ENCODE measurements at regions not wholly inside any gene's neighbourhood (a gene's known extent, or its start where the extent isn't known, plus 50 kb on each side); places are given as distances from the start of the nearest gene placed in this dataset.

DNA sequence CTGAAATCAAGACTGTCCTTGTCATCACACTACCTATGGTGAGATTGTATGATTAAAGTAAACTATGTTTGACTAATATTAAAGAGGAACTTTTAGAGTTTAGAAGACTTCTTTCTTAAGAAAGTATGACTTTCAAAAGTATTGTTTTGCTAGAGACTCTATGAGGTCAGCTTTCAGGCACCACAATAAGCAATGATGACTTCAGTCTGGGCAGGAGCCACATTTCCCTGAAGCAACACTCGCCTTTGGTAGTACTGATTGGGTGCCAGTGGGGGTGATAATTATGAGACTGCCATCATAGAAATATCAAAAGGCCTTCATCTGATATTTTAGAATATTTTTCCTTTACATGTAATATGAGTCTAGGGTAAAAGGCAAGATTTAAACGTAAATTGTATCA lies 212.6 kb downstream of the DTHD1 start:
- DNase-seq, result no peak

DNA sequence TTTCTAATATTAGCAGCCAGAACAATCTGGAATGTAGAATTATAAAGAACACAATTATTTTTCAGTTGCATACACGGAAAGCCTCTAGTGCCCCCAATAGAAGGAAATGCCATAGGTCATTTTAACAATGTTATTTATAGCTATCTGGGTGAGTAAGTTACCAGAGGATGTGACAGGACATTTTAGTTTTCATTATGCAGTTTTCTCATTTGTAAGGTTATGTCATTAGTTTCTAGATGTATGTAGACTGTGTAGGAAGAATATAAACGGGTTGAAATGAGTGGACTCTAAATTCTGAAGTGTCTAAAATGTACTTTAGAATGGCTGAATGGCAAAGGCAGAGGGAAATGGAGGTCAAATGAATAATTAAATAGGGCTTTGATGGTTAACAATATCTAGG lies 213.3 kb downstream of the DTHD1 start:
- no peak for DNase-seq

DNA sequence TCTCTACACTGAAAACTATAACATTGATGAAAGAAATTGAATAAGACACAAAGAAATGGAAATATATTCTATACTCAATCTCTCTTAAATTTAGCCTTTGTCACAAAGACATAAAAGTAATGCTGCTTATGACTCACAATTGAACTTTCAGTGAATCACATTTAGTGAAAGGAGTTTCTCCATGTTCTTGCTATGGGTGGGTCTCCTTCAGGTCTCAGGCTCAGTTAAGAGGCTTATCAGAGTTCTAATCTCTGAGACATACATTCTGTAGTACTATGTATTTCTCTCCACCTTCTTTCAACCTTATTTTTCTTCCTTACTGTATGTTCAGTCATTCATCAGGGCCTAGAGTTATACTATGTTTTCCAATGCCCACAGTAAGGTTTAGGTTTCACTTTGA lies 220.9 kb downstream of the DTHD1 start:
- no peak for DNase-seq

DNA sequence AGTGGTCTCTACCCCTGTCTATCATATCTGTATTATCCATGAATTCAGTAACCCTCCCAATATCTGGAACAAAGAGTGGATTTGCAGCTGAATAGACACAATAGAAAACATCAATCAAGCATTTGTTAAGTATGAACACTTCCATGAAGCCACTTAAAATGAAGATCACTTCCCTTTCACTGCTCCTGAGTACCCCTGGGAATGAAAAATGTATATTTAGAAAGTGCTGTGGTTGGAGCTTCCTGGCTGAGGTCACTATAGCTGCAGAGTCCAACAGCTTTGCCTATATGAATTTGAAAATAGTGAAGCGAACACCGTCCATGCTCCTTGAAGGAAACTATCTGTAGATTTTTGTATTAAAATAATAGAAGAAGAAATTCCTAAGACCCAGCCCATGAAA lies 227.0 kb downstream of the DTHD1 start:
- peak in 1 of 2 experiments; percentile 5 for DNase-seq

DNA sequence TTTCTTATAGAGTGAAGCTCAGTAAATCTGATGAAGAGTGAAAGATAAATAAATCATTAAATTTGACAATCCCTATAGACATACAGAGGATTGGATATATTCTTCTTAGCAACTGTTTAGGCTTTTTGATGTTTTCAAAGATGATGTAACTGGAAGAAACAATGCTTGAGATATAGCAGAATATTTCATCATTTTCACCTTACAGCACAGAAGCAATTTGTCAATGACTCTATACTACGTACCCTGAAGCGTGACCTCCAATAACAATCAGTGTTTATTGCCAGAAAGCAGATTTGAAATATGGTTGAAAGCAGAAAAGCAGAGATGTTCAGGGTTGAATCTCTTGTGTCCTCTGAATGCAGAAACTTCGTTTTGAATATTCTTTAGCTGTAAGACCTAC lies 228.4 kb downstream of the DTHD1 start:
- DNase-seq, result no peak

DNA sequence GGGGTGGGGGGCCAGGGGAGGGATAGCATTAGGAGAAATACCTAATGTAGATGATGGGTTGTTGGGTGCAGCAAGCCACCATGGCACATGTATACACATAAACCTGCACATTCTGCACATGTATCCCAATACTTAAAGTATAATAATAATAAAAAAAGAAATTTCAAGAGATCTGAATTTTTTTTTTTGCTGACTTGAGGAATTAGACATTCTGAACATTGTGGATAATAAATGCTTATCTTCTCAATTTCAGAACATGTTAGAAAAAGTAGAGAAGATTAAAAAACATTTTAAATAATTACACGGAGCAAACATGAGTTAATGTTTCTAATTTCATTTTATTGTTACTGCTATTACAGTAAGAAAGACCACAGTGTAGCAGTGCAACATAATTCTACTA lies 230.4 kb downstream of the DTHD1 start:
- no peak for DNase-seq

DNA sequence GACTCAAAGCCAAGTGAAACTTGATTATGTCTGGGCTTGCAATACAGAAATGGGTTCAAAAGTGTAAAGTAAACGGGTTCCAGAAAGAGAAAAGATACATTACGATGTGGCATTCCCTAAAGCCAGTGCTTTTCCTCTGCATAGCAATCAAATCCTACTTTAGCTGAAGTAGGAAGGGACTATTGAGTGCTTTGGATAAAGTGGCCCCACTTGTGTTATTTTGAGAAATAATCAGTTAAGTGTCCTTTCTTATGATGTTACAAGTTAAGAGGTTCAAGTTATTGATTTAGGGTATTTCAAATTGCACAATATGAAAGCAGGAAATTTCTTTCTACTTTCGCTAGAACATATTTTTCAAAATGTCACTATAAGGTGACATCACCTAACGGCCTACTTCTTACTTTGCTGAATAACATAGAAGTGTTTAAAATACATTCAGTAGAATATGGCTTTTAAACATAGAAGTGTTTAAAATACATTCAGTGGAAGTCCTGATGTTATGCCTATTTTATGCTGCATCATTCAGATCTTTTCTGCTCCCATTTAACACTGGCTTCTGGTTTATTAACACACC lies 235.2 kb downstream of the DTHD1 start:
- no peak for DNase-seq

DNA sequence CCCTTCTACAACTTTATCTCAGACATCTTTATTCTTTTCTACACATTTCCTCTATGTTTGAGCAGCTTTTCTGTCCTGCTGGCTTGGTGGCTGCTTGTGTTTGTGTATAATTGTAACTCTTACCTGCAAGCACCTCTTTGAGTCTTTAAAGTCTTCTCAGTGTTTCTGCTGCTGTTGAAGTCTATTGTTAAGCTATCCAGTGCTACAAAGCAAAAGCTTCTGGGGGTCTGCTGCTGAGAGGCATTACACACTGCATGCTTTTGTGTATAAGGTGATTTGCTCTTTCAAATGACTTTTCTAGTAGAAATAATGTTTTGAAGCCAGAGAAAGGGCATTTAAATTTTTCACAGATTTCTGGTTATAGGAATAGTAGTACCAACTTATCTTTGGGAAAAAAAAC lies 241.8 kb downstream of the DTHD1 start:
- no peak for DNase-seq

DNA sequence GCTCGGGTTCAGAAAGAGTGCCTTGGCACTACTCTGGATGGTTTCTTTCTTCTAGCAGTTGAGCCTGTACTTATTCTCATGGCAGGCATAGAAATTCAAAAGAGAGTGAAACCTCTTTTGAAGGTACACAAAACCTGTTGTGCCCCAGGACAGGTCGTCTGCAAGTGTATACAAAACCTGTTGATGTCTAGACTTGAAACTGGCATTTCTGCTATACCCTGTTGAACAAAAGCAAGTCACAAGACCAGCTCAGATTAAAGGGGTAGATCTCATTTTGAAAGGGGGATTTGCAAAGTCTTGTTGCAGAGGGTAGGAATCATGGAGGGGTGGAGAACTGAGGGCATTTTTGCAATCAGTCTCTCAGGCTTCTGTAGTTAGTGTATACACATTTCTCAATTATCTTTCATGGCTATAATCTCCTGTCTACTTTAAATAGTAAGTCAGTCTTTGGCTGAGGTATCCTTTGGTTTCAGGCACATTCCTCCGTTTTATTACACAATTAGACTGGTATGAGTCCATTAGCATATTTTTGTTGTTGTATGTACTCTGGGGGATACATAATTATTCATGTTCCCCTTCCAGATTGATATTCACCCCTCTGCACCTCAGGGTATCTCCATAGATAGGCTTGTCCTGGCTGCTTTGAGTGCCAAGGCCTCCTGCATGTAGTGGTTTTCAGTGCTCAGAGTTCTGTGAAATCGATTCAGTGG lies 251.4 kb downstream of the DTHD1 start:
- no peak for DNase-seq

DNA sequence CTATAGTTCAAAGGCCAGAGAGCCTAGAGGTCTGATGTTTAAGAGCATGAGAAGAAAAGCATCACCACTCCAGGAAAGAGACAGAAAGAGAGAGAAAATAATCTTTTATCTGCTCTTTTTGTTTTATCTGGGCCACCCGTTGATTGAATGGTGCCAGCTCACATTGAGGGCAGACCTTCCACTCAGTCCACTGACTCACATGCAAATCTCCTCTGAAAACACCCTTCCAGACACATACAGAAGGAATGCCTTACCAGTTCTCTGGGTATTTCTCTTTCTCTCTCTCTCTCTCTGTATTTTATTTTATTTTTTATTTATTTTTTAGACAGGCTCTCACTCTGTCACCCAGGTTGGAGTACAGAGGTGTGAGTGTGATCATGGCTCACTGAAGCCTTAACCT lies 252.5 kb downstream of the DTHD1 start:
- no peak for DNase-seq

DNA sequence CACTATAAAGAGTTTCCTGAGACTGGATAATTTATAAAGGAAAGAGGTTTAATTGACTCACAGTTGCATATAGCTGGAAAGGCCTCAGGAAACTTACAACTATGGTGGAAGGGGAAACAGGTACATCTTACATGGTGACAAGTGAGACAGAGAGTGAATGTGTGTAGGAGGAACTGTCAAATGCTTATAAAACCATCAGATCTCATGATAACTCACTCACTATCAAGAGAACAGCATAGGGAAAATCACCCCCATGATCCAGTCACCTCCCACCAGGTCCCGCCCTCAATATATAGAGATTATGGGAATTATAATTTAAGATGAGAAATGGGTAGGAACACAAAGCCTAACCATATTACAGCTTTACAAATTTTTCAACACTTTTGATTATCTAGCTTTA lies 266.0 kb downstream of the DTHD1 start:
- no peak for DNase-seq

DNA sequence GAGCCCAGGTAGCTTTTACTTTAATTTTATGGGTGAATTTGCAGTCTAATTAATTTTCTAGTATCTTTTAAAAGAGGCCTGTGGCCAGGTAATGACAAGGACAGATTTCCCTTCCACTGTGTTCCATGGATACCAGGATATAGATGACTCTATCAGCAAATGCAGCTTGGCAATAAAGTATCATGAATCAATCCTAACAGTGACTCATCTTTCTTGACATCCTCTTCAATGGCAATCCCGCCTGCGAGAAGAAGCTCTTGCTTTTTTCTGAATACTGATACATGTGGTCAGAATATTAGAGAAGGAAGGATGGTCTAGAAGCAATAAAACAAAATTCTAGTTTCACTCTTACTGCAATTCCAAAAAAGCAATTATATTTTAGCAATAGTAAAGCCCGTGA lies 267.8 kb downstream of the DTHD1 start:
- no peak for DNase-seq

DNA sequence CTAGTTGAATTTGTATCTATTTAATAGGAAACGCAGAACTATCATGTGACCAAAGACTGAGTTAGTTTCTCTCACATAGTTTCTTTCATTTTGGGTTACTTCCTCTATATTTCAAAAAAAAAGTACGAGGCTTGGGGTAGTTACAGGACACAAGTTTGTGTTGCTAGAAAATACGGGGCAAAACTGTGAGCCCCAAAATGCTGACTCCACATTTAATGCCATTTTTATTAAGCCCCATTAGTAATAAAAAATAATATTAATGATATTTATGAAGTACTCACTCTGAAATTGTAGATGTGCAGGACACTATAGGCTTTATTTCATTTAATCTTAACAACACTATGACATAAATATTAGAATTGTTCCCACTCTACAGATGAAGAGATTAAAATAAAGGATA lies 268.6 kb downstream of the DTHD1 start:
- DNase-seq, result no peak

DNA sequence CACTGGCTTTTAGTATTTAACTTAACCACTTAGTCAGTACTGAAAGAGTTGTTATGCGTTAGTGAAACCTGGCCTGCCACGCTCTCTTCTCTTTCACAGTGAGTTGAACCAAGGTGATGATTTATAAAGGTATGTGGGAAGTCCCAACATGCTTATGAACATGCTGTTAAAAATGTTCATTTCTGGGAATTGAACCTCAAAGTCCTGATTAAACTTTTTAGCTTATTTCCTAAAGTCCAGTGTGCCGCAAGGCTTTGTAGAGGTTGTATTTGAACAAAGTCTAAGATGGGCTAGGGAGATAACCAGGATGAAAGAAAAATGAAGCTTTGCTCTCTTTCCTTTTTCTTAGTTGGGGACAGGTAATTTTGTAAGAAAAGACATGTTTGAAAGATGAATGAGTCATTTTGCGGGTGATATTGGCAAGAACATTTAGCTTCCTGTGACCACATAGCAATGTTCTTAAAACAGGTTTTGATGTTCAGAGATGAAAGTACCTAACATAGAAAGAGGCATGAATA lies 270.3 kb downstream of the DTHD1 start:
- DNase-seq, result no peak

DNA sequence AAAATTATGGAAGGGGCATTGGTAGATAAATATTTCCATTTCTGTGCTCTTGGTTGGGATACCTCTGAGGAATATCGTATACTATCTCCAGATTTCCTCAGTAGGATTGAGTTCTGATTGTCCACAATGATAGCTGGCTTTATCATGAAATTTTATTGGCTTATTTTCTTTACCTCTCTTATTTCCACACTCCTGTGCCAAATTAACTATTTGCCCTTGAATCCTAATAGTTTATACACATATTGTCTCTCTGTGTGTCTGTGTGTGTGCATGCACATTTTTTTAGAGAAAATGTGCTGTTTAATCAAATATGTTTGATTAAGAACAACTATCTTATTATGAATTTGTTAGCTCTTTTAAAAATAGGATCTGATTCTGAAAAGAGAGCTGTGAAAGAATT lies 271.6 kb downstream of the DTHD1 start:
- DNase-seq, result no peak

DNA sequence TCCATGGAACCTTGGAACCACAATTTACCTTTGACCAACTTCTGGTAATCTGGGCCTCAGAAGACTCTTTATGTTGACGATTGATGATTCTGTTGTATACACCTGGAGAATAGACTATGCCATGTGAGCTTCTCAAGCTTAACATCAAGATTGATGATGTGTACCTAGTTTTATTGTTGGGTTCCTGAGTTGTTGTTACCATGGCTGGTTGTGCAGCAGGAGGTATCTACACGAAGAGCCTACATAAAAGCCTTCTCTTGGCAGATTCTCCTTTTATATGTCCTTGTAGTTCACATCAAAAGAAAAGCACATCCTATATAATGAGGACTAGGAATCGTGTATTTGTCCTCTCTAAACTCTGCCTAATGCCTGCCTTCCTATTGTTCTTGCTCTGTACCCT lies 272.0 kb downstream of the DTHD1 start:
- DNase-seq, result no peak

DNA sequence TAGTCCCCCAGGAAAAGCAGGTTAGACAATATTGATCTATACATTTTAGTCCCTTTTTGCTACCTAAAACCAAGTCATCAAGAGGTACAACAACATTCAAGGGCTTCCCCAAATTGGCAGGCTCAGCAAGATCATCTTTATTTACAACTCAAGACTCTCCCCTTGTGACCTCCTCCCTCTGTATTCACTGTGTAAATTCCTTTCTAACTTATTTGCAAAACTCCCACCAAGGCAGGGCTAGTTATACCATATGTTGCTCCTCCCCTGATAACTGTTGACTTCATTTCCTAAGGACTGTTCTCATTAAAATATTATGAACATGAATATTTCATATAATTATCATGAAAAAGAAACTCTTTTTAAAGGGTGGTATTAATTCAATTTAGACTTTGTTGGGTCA lies 275.6 kb downstream of the DTHD1 start:
- DNase-seq, result no peak

DNA sequence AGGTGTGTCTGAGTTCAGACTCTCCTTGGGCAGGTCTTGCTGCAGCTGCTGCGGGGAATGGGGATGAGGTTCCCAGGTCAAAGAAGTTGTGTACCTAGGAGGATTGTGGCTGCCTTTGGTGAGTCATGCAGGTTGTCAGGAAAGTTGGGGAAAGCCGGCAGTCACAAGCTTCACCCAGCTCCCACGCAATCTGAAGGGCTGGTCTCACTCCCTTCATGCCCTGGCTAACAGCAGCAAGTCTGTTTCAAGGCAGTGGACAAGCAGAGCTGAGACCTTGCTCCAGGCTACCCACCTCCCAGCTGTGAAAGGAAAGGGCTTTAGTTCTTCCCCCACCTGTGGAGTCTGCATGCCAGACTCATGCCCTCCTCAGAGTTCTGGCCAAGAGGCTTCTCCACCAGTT lies 287.2 kb downstream of the DTHD1 start:
- no peak for DNase-seq

DNA sequence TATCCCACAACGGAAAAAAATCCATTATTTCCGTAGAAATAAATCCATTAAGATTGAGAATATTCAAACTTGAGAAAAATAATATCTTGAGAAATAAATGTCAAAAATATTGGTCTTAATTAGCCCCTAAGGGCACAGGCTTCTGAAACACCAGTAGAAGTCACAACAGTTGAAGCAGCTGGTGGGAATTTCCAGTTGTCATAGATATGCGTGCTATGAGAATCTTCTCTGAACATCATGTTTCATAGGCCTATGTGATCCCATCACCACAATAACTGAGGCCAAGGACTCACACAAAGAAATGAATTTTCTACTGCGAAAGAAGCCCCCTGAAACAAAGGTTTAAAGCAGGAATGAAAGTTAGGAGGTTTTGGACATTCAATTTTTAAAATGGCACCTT lies 292.0 kb downstream of the DTHD1 start:
- DNase-seq, result no peak

DNA sequence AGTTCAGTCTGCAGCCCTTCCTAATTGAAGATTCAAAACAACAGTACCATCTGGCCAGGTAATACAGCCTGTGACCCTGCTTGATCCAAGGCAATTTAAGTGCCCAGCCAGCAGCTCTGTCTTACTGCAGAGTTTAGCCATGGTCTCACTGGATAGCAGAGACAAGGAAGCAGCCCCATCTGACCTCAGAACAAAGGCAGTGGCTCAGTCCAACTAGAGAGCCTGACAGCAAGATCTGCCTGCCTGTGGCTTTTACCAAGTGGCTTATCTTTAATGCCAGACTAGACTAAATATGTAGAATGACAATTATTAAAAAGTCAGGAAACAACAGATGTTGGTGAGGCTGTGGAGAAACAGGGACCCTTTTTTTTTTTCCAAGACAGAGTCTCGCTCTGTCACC lies 293.4 kb downstream of the DTHD1 start:
- DNase-seq, result no peak

DNA sequence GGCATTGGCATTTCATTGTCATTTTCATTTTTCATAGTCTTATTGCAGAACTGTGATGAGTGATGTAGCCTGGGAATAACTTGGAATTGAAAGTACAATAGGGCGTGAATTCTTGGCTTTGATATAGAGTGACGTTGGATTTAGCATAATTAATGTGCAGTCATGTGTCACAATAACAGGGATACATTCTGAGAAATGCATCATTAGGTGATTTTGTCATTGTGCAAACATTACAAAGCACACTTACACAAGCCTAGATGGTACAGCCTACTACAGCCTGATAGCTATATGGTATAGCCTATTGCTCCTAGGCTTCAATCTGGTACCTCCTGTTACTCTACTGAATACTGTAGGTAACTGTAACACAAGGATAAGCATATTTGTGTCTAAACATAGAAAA lies 300.8 kb downstream of the DTHD1 start:
- no peak for DNase-seq

DNA sequence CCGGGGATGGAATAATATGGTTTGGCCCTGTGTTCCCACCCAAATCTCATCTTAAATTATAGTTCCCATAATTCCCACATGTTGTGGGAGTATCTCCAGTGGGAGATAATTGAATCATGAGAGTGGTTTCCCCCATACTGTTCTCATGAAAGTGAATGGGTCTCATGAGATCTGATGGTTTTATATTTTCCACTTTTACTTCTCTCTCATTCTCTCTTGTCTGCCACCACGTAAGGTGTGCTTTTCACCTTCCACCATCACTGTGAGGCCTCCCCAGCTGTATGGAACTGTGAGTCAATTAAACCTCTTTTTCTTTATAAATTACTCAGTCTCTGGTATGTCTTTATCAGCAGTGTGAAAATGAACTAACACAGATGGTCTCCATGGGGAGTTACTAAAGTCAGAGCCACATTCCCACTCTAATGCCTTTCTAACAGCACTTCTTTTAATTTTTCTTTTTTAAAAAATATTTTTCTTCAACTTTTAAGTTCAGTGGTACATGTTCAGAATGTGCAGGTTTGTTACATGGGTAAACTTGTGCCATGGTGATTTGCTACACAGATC lies 306.6 kb downstream of the DTHD1 start:
- no peak for DNase-seq

DNA sequence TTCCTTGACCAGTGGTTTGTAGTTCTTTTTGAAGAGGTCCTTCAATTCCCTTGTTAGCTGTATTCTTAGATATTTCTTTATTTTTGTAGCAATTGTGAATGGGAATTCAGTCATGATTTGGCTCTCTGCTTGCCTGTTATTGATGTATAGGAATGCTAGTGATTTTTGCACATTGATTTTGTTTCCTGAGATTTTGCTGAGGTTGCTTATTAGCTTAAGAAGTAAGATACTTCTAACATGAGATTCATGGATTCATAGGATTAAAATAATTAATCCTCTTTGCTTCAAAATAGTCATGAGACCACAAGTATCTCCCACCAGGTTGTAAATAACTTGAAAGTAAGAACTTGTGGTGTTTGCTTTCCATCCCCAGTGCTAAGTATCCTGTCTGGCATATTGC lies 308.9 kb downstream of the DTHD1 start:
- no peak for DNase-seq

DNA sequence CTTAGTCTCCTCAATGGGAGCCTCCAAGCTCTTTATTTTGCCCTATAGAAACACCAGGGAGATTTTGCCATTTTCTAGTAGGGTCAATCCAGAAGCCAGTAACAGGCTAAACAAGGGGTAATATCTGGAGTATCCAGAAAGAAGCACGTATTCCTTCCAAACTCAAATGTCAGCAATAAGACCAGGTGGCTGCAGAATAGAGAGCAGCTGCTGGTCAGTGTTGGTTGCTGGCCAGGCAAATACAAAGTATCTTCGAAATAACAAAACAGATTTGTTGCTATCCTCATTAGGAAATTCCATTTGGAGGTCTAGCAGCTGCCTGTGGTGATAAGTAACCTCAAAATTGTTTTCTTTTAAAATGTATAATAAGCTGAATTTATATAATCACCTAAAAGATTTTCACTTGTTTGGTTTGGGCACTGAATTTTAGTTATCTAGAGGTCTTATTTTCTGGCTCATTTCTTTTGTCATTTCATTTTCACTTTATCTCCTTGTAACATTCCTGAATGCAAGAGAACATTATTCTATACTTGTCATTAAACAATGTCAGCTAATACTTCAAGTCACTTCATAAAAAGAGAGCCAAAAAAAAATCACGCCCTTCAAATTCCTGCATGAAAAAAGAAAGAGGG lies 320.6 kb downstream of the DTHD1 start:
- no peak for DNase-seq

Data from NCI-H187 (cell line).